SK-N-SH treated with all-trans-retinoic acid at 6 μM for 48 hours (cell line): ENCODE measurements at regions not wholly inside any gene's neighbourhood (a gene's known extent, or its start where the extent isn't known, plus 50 kb on each side); places are given as distances from the start of the nearest gene placed in this dataset.

Experiments
- ATAC-seq: fragments of 200-7000 bp; cut with Tn5 transposase; 3 replicates; pipeline ENCODE4 v1.9.1; 2020; ENCODE audit warnings: mild to moderate bottlenecking, moderate library complexity
- ARNTL ChIP-seq: fragments of 450-650 bp; formaldehyde crosslinking; IDR thresholded peaks from 2 replicates; pipeline ENCODE4 v1.5.0; 2020; ENCODE audit warnings: low read depth, mild to moderate bottlenecking, moderate library complexity, borderline replicate concordance
- BACH2 ChIP-seq: fragments of 250-450 bp; sonication (Bioruptor Pico); IDR thresholded peaks from 2 replicates; pipeline ENCODE4 v1.9.0; 2021; ENCODE audit warnings: mild to moderate bottlenecking, borderline replicate concordance
- CREB5 ChIP-seq: fragments of 250-450 bp; sonication (Bioruptor Pico); IDR thresholded peaks from 2 replicates; pipeline ENCODE4 v1.5.1; 2020; ENCODE audit warnings: low read depth, mild to moderate bottlenecking, moderate library complexity
- CSDC2 ChIP-seq: fragments of 250-450 bp; sonication (Bioruptor Pico); IDR thresholded peaks from 2 replicates; pipeline ENCODE4 v1.5.0; 2020; ENCODE audit warnings: mild to moderate bottlenecking, moderate library complexity
- CSRNP3 ChIP-seq: fragments of 250-450 bp; sonication (Bioruptor Pico); IDR thresholded peaks from 2 replicates; pipeline ENCODE4 v1.5.1; 2021; ENCODE audit warnings: mild to moderate bottlenecking, moderate library complexity
- ESRRG ChIP-seq: fragments of 250-450 bp; sonication (Bioruptor Pico); IDR thresholded peaks from 2 replicates; pipeline ENCODE4 v1.6.1; 2021; ENCODE audit warnings: mild to moderate bottlenecking
- GLIS3 ChIP-seq: fragments of 250-450 bp; sonication (Bioruptor Pico); IDR thresholded peaks from 2 replicates; pipeline ENCODE4 v1.5.0; 2020; ENCODE audit warnings: mild to moderate bottlenecking, moderate library complexity
- ISL1 ChIP-seq: fragments of 250-450 bp; sonication (Bioruptor Pico); IDR thresholded peaks from 2 replicates; pipeline ENCODE4 v2.1.2; 2022; ENCODE audit warnings: mild to moderate bottlenecking, moderate library complexity
- POU6F1 ChIP-seq: fragments of 250-450 bp; sonication (Bioruptor Pico); IDR thresholded peaks from 2 replicates; pipeline ENCODE4 v1.8.0; 2021; ENCODE audit warnings: low read depth, mild to moderate bottlenecking, moderate library complexity, borderline replicate concordance
- PPARA ChIP-seq: fragments of 250-450 bp; sonication (Bioruptor Pico); IDR thresholded peaks from 2 replicates; pipeline ENCODE4 v1.5.0; 2020; ENCODE audit warnings: mild to moderate bottlenecking, borderline replicate concordance
- RARB ChIP-seq: fragments of 250-450 bp; sonication (Bioruptor Pico); IDR thresholded peaks from 2 replicates; pipeline ENCODE4 v1.8.0; 2021; ENCODE audit warnings: mild to moderate bottlenecking, moderate library complexity
- SNAI2 ChIP-seq: fragments of 250-450 bp; sonication (Bioruptor Pico); IDR thresholded peaks from 2 replicates; pipeline ENCODE4 v1.5.0; 2020; ENCODE audit warnings: mild to moderate bottlenecking, moderate library complexity
- TCF4 ChIP-seq: fragments of 250-450 bp; sonication (Bioruptor Pico); IDR thresholded peaks from 2 replicates; pipeline ENCODE4 v1.8.0; 2021; ENCODE audit warnings: mild to moderate bottlenecking, moderate library complexity, borderline replicate concordance
- TOX ChIP-seq: fragments of 250-450 bp; sonication (Bioruptor Pico); IDR thresholded peaks from 2 replicates; pipeline ENCODE4 v1.8.0; 2021; ENCODE audit warnings: mild to moderate bottlenecking, moderate library complexity, borderline replicate concordance
- TSHZ2 ChIP-seq: fragments of 250-450 bp; sonication (Bioruptor Pico); IDR thresholded peaks from 2 replicates; pipeline ENCODE4 v1.5.0; 2020; ENCODE audit warnings: mild to moderate bottlenecking, moderate library complexity
- ZFP3 ChIP-seq: fragments of 250-450 bp; sonication (Bioruptor Pico); IDR thresholded peaks from 2 replicates; pipeline ENCODE4 v1.5.0; 2020; ENCODE audit warnings: mild to moderate bottlenecking, moderate library complexity
- ZFP30 ChIP-seq: fragments of 450-650 bp; formaldehyde crosslinking; IDR thresholded peaks from 2 replicates; pipeline ENCODE4 v1.5.0; 2022; ENCODE audit warnings: mild to moderate bottlenecking, moderate library complexity
- ZNF565 ChIP-seq: fragments of 450-650 bp; formaldehyde crosslinking; conservative IDR thresholded peaks from 2 replicates; pipeline ENCODE4 v1.5.0; 2020; ENCODE audit warnings: low read depth, mild to moderate bottlenecking, moderate library complexity
- ZNF70 ChIP-seq: fragments of 450-650 bp; formaldehyde crosslinking; IDR thresholded peaks from 2 replicates; pipeline ENCODE4 v1.5.0; 2020; ENCODE audit warnings: mild to moderate bottlenecking, moderate library complexity
- ZNF8 ChIP-seq: fragments of 450-650 bp; formaldehyde crosslinking; IDR thresholded peaks from 2 replicates; pipeline ENCODE4 v1.5.0; 2020; ENCODE audit warnings: mild to moderate bottlenecking, moderate library complexity

GRCh38 chr12:23005387-23005786, 380.4 kb downstream of the ETNK1 start:
- TF ChIP-seq ZFP30 (CRISPR knock-in tag), result no peak
- no peak for TF ChIP-seq ARNTL (CRISPR knock-in tag)
- TF ChIP-seq SNAI2, result no peak
- TF ChIP-seq ZNF565, result no peak
- TF ChIP-seq RARB (CRISPR knock-in tag), result no peak
- no peak for TF ChIP-seq GLIS3
- no peak for TF ChIP-seq CREB5 (CRISPR knock-in tag)
- TF ChIP-seq ZFP3, result no peak
- no peak for TF ChIP-seq TSHZ2
- TF ChIP-seq PPARA (CRISPR knock-in tag), result no peak
- no peak for TF ChIP-seq CSRNP3 (CRISPR knock-in tag)
- no peak for TF ChIP-seq BACH2 (CRISPR knock-in tag)
- TF ChIP-seq, all 23 proteins: peak for 0
- no peak for ATAC-seq

GRCh38 chr12:23006413-23006812, 381.4 kb downstream of the ETNK1 start:
- no peak for ATAC-seq
- TF ChIP-seq SNAI2 (no peak), ISL1 (CRISPR knock-in tag) (no peak), TSHZ2 (no peak), GLIS3 (no peak), TOX (CRISPR knock-in tag) (no peak), CREB5 (CRISPR knock-in tag) (no peak), ZFP3 (no peak), BACH2 (CRISPR knock-in tag) (no peak), POU6F1 (CRISPR knock-in tag) (no peak), ARNTL (CRISPR knock-in tag) (no peak), TCF4 (no peak), PPARA (CRISPR knock-in tag) (no peak), ZFP30 (CRISPR knock-in tag) (no peak), CSDC2 (CRISPR knock-in tag) (no peak), ZNF565 (no peak), CSRNP3 (CRISPR knock-in tag) (no peak), ESRRG (CRISPR knock-in tag) (no peak), ZNF70 (CRISPR knock-in tag) (no peak), ZNF8 (no peak)
